Erythroblast (primary cell): ENCODE measurements at regions not wholly inside any gene's neighbourhood (a gene's known extent, or its start where the extent isn't known, plus 50 kb on each side); places are given as distances from the start of the nearest gene placed in this dataset.

ENCODE experiments used
- GATA1 ChIP-seq: IDR thresholded peaks from 2 replicates; pipeline ENCODE4 v1.6.1; 2011; ENCODE audit warnings: low read depth, mild to moderate bottlenecking, control low read depth, low read length, moderate library complexity
- POLR2A ChIP-seq: IDR thresholded peaks from 2 replicates; pipeline ENCODE4 v1.6.1; 2011; ENCODE audit warnings: mild to moderate bottlenecking, low read length

- TF ChIP-seq POLR2A (no peak), GATA1 (no peak)
Observed at GRCh38 chr13:56906909-56907308, 233.8 kb upstream of the PRR20A start.
